ENCODE measurements at regions not wholly inside any gene's neighbourhood (a gene's known extent, or its start where the extent isn't known, plus 50 kb on each side); places are given as distances from the start of the nearest gene placed in this dataset.

DNA sequence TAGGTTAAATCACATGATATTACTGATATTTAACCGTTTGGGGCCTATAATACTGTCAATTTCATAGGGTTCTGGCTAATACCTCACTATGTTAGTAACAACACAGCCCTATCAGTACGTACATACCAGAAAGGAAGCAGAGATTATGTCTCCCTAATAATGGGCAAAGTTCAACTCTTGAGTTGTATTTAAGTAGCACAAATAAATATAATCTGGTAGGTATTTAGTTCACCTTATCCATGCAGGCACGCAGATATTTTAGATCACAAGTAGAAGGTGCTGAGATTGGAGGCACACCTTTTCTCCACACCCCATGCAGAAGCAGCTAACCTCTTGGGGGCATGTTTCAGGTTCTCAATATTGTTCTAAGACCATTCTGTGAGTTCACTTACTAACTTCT lies 118.9 kb downstream of the IRS1 start:
- no peak for DNase-seq (ENCODE audit: low read depth)

GRCh38 chr2:226679389-226680065 lies 120.1 kb downstream of the IRS1 start:
- no peak for DNase-seq (ENCODE audit: low read depth)

DNA sequence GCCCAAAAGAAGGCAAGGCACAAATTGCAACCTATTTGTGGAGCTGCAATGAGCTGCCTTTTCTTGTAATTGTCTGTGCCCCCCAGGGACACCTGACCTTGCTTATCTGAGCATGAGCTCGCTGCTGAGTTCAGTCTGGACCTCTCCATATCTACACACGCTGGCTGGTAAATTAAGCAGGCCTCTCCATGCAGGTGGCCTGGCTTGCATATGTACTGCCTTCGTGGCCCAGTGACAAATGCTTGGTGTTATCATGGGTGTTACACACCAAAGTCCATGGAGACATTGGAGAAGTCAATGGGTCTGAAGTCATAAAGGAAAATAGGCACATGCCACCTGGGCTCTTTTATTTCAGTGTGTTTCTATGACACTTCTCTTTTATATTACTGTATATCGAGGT lies 121.2 kb downstream of the IRS1 start:
- no peak for DNase-seq (ENCODE audit: low read depth)

DNA sequence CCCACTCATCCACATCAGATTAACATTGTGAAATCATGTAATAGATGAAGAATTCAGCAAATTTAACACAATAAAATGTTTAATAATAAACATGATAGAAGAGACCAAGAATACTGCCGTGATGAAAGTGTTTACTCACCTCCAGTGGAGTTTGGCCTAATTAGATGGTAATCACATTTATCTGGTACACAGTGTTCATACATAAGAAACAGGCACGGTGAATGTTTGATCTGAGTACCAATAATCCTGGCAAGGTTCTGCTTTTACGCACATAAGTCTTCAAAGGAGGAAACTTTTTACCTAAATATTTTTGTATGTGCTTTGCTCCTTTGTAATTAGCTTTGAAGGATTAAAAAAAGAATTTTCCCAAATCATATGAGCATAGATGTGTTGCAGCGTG lies 122.5 kb downstream of the IRS1 start:
- DNase-seq (ENCODE audit: low read depth) = no peak

DNA sequence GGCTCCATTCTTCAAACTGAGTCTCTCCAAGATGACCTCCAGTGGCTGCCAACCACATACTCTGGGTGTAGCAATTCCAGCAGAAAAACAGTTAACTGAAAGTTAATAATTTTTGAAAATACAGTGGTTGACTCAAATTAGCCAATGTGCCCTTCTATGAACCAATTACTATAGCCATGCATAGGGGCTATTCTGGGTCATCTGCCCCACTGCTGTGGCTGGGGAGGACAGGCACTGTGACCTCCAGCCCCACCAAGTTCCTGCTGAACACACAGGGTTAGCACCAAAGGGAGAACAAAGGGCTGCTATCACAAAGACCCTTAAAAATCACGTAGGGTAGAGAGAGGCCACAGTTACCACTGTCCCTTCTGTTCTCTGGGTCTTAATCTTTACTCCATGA lies 123.0 kb downstream of the IRS1 start:
- no peak for DNase-seq (ENCODE audit: low read depth)

DNA sequence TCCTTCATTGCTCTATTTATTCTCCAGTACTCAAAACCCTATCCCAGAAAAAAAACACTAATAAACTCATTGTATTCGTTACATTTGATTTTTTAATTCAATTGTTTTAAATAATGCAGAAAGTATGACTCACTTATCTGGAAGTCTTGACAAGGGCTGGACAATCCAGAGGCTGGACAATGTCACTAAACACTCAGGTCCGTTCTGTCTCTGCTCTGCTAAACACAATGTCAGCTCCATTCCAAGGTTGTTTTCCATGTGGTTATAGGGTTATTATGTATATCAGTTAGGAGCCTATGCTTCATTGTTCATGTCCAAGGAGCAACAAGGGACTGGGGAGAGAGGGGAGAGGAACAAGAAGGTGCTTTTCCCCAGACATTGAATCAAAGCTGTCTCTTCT lies 125.5 kb downstream of the IRS1 start:
- no peak for DNase-seq (ENCODE audit: low read depth)

GRCh38 chr2:226673314-226673723 lies 126.3 kb downstream of the IRS1 start:
- peak; percentile 88 for DNase-seq (ENCODE audit: low read depth)

DNA sequence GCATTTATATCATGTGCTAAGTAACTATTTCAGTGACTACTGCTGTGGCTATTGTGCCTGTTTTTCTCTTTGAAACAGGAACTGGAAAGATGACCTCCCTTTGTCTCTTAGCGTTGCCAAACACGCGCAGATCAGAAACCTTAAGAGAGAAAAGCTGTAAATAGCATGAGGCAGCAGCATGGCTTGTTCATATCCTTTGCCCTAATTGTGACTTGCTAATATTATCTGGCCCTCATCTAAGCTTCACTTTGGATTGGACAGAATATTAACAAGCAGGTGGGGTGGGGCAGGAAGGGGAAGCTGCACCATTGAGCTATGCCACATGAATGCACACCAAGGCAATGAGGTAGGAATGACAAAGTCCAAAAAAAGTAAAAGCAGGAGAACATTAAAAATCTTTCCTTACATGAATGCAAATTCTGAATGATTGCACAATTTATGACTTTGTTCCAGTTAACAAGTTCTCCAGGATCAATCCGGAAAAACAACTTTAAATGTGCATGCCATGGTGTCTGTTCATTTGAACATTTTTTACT lies 128.4 kb downstream of the IRS1 start:
- no peak for DNase-seq (ENCODE audit: low read depth)

DNA sequence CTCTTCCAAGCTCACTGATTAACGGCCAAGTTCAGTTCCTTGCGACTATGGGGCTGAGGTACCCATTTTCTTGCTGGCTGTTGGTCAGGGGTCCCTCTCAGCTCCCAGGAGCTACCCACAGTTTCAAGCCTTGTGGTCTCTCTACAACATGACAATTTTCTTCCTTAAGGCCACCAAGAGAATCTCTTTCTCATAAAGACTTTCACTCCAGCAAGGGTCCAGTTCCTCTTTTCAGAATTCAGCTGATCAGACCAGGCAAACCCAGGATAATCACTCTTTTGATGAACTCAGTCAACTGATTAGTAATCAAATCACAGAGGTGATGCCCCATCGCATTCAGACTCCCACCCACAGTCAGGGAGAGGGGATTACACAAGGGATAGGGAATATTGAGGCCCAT lies 129.7 kb downstream of the IRS1 start:
- DNase-seq (ENCODE audit: low read depth) = no peak

DNA sequence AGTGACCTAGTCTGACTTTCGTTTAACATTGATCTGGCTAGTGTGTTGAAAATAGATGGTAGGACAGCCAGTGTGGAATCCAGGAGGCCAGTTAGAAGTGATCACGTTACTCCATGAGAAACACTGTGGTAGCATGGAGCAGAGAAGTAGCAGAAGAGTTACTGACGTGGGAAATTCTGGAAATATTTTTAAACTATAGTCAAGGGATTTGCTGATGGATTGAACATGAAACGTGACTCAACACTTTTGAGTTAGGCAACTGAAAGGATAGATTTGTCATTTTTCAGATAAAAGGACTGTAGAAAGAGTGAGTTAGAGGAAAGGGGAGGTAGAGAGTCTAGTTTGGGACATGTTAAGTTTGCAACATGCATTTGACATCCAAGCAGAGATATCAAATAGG lies 130.4 kb downstream of the IRS1 start:
- no peak for DNase-seq (ENCODE audit: low read depth)

- DNase-seq (ENCODE audit: low read depth) = no peak
Observed at GRCh38 chr2:226667736-226668135, 131.9 kb downstream of the IRS1 start.

DNA sequence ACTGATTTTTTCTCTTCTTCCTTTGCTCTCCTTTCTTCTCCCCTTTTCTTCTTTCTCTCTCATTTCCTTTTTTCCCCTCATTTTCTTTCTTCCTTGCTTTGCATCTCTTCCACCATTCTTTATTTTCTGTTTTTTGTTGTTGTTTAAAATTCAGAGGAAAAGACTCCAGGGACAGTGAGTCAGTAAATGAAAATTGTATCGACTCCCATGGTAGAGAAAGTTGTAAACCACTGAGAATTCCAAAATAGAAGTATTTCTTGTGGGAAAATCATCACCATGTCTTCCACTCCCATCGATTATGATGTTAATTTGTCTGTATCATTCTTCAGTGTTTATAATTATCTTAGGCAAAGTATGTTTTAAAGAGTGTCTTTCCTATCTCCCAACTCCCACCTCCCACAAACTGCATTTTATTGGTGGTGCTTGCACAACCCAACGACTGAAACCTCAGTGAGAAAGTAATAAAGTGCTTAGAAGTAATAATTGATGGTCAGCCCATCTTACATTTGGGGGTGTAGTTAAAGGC lies 134.3 kb downstream of the IRS1 start:
- peak; percentile 50 for DNase-seq (ENCODE audit: low read depth)

DNA sequence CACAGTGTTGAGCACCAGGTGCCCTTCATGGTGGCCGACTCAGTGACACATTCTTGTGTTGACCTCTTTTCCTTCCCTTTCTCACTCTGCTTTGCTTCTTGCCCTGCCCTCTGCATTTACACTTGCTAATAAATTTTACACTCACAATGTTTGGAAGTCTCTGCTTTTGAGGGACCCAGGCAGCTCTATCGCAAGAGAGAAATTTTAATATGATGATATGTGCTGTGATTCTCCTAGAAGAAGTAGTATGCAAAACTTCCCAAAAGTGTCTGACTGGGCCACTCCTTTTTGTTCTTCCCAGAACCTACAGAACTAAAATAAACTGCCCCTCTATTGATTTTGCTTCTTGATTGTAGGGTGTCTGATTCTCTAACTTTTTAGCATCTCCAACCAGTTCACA lies 135.0 kb downstream of the IRS1 start:
- DNase-seq (ENCODE audit: low read depth) = no peak

DNA sequence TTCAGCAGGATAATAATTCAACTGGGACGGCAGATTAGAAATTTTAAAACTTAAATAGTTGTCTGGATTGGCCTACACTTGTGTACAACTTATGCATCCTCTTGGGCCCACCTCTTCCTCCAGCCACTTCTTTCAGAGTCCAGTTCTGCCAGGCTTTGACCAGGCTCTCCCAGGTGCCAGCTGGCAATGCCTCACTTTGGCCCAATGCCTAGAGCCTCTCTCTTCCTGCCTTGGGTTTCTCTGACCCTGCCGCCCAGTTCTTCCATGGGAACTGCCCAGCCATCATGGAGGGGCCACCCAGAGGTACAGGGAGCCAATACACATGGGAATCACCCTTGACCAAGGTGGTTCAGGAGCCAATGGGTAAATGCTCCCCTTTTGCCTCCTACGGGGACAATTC lies 135.5 kb downstream of the IRS1 start:
- no peak for DNase-seq (ENCODE audit: low read depth)

GRCh38 chr2:226661789-226662545 lies 137.7 kb downstream of the IRS1 start:
- DNase-seq (ENCODE audit: low read depth) = peak; percentile 97

- peak; percentile 91 for DNase-seq (ENCODE audit: low read depth)
Observed at GRCh38 chr2:226660526-226660925, 139.1 kb downstream of the IRS1 start.

GRCh38 chr2:226660124-226660523 lies 139.5 kb downstream of the IRS1 start:
- DNase-seq (ENCODE audit: low read depth) = no peak

GRCh38 chr2:226659410-226659809 lies 140.2 kb downstream of the IRS1 start:
- DNase-seq (ENCODE audit: low read depth) = no peak

GRCh38 chr2:226658555-226658954 lies 141.1 kb downstream of the IRS1 start:
- DNase-seq (ENCODE audit: low read depth) = no peak

DNA sequence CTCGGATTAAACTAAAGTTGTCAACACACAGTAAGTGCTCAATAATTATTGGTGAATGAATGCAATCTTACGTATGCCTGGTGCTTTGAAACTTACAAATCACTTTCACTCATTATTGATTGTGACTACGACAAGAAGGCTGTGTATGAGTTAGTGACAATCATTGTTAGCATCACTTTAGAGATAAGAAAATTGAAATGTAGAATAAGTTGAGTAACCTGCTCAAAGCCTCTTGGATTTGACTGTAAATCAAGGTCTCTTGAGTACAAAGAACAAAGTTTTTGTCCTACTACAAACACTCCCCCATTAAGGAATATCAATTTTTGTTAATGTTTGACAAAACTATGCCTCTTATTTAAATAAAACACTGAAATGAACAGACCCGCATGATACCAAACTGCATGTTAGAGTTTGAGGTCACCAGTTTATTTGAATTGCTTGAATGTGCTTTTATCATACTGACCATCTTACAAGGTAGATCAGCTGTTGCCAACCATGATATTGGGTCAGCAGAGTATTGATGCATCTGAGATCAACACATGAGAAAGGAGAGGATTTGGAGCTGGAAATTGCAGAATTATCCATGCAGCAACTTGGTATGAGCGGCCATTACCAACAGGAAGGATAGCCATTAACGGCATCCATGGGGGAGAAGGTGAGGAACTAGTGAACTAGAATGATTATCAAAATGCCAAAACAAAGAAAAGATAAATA lies 142.1 kb downstream of the IRS1 start:
- no peak for DNase-seq (ENCODE audit: low read depth)

DNA sequence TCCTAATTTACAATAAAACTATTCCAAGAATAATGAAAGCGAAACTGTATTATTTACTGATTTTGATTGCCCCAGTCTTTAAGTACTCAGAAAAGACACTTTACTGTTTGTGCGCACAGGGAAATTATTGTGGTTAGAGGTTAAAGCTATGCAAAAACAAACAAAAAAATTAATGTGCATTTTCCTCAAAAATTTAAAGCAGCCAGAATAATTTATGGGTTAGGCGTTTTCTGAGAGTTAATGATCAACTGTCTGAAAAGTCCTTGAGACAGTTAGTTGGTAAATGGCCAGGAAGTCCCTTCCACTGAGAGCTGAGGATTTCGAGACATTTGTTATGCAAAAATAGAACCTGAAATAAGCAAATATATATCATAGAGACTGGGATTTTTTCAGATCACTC lies 143.3 kb downstream of the IRS1 start:
- peak; percentile 19 for DNase-seq (ENCODE audit: low read depth)

DNA sequence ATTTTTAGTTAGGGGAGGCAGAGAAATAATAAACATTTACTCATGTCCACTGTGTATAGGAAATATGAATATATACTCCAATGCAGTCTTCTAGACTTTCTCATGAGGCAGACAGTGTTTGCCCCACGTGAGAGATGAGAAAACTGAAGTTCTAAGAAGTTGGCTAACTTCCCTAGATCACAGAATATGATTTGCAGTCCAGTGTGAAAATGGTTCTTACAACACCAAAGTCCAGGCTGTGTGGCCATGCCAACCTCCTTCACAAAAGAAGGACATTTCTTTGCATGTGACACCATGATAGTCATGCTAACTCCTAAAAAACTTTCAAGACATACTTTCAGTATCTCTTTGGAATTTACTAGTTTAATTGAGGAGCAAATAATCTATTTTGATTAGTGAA lies 143.7 kb downstream of the IRS1 start:
- peak; percentile 58 for DNase-seq (ENCODE audit: low read depth)
